HG02678 (cell line): ENCODE measurements at regions not wholly inside any gene's neighbourhood (a gene's known extent, or its start where the extent isn't known, plus 50 kb on each side); places are given as distances from the start of the nearest gene placed in this dataset.

Experiments used
- ATAC-seq: cut with Tn5 transposase; IDR thresholded peaks from one replicate; pipeline ENCODE4 v1.9.1; 2021; ENCODE audit warnings: mild to moderate bottlenecking, moderate library complexity; ENCODE audit not compliant: unreplicated experiment

- ATAC-seq, result no peak
Observed at GRCh38 chr15:69902414-69903062, 195.2 kb downstream of the TLE3 start.

GRCh38 chr15:69903470-69904469 lies 193.9 kb downstream of the TLE3 start:
- no peak for ATAC-seq

GRCh38 chr15:69906256-69907185 lies 191.2 kb downstream of the TLE3 start:
- no peak for ATAC-seq

- no peak for ATAC-seq
Observed at GRCh38 chr15:69908060-69908459, 189.7 kb downstream of the TLE3 start.

- ATAC-seq, result no peak
Observed at GRCh38 chr15:69908590-69909420, 188.9 kb downstream of the TLE3 start.

GRCh38 chr15:69909719-69910444 lies 187.8 kb downstream of the TLE3 start:
- no peak for ATAC-seq

- ATAC-seq, result no peak
Observed at GRCh38 chr15:69910514-69910913, 187.2 kb downstream of the TLE3 start.

GRCh38 chr15:69912116-69912515 lies 185.6 kb downstream of the TLE3 start:
- ATAC-seq, result no peak

GRCh38 chr15:69914040-69914439 lies 183.7 kb downstream of the TLE3 start:
- ATAC-seq, result no peak

GRCh38 chr15:69914960-69915359 lies 182.8 kb downstream of the TLE3 start:
- ATAC-seq, result no peak

- no peak for ATAC-seq
Observed at GRCh38 chr15:69916169-69916785, 181.4 kb downstream of the TLE3 start.

GRCh38 chr15:69917056-69917455 lies 180.7 kb downstream of the TLE3 start:
- no peak for ATAC-seq

GRCh38 chr15:69919816-69920215 lies 177.9 kb downstream of the TLE3 start:
- ATAC-seq, result no peak

GRCh38 chr15:69920221-69920620 lies 177.5 kb downstream of the TLE3 start:
- ATAC-seq, result no peak

GRCh38 chr15:69921626-69922619 lies 175.8 kb downstream of the TLE3 start:
- ATAC-seq, result no peak

GRCh38 chr15:69924531-69924930 lies 173.2 kb downstream of the TLE3 start:
- no peak for ATAC-seq

- ATAC-seq, result no peak
Observed at GRCh38 chr15:69926006-69926405, 171.7 kb downstream of the TLE3 start.

- ATAC-seq, result no peak
Observed at GRCh38 chr15:69926721-69927120, 171.0 kb downstream of the TLE3 start.
